Aorta (tissue), 5 donors: ENCODE measurements at regions not wholly inside any gene's neighbourhood (a gene's known extent, or its start where the extent isn't known, plus 50 kb on each side); places are given as distances from the start of the nearest gene placed in this dataset.

Source experiments
- ATAC-seq: fragments of 200-7000 bp; cut with Tn5 transposase; one replicate; pipeline ENCODE4 v1.9.1; 2022; ENCODE audit warnings: moderate library complexity; ENCODE audit not compliant: low FRiP score
- DNase-seq, 2 donors: peaks; one replicate each; pipeline ENCODE4 v3.0.0-alpha.2; 2020
- H3K27ac ChIP-seq, 2 donors: one replicate each; pipeline ENCODE4 v1.5.1; 2013; ENCODE audit warnings: low read length in 2 of 2, mild to moderate bottlenecking in 2 of 2, moderate library complexity in 2 of 2, control low read depth in 1 of 2, inconsistent platforms in 1 of 2, low read depth in 1 of 2
- H3K27me3 ChIP-seq, 2 donors: one replicate each; pipeline ENCODE4 v1.6.1; 2013; ENCODE audit warnings: control low read depth in 1 of 2, low read length in 1 of 2, mild to moderate bottlenecking in 1 of 2, moderate library complexity in 1 of 2; ENCODE audit not compliant: insufficient read depth in 2 of 2, control insufficient read depth in 1 of 2
- H3K36me3 ChIP-seq, 2 donors: one replicate each; pipeline ENCODE4 v1.6.1; 2013; ENCODE audit warnings: control low read depth in 1 of 2, low read length in 1 of 2, mild to moderate bottlenecking in 1 of 2; ENCODE audit not compliant: insufficient read depth in 2 of 2, control insufficient read depth in 1 of 2
- H3K4me1 ChIP-seq, 2 donors: one replicate each; pipeline ENCODE4 v1.6.1; 2013; ENCODE audit warnings: low read length in 2 of 2, control low read depth in 1 of 2, mild to moderate bottlenecking in 1 of 2, moderate library complexity in 1 of 2; ENCODE audit not compliant: insufficient read depth in 2 of 2, control insufficient read depth in 1 of 2
- H3K4me3 ChIP-seq, 2 donors: one replicate each; pipeline ENCODE4 v1.5.1; 2013; ENCODE audit warnings: low read length in 2 of 2, control low read depth in 1 of 2, mild to moderate bottlenecking in 1 of 2
- H3K9me3 ChIP-seq: one replicate; pipeline ENCODE4 v1.6.1; 2013; ENCODE audit warnings: mild to moderate bottlenecking, low read length; ENCODE audit not compliant: control insufficient read depth
- WGBS, 2 donors: extraction: QIAGEN DNeasy Blood & Tissue Kit; methylation state at CpG; one replicate each; pipeline ENCODE4 v1.1.7; 2013; 5-methylcytosine and 5-hydroxymethylcytosine counted together
- intact Hi-C, 2 donors: fragments of 100-400 bp; cut with DNase I; formaldehyde crosslinking; loops; one replicate each; pipeline versions ENCODE4 v1.14.2 to v1.15.0; 2022
- donor health status: healthy with polysubstance abuse.
- donor health status: Bipolar disorder and iron deficiency.
- donor health status: DM: no; HTN: no; CAD: no.
- donor health status: DM: no; HTN: no; CAD: no.
- donor health status: DM: yes; HTN: yes; CAD: no.

- 69 to 82% methylated on average over 1 of the region's 1 CpG for WGBS, 2 donors
Measured at GRCh38 chrX:15191830-15192229, 78.1 kb downstream of the ASB9 start.

DNA sequence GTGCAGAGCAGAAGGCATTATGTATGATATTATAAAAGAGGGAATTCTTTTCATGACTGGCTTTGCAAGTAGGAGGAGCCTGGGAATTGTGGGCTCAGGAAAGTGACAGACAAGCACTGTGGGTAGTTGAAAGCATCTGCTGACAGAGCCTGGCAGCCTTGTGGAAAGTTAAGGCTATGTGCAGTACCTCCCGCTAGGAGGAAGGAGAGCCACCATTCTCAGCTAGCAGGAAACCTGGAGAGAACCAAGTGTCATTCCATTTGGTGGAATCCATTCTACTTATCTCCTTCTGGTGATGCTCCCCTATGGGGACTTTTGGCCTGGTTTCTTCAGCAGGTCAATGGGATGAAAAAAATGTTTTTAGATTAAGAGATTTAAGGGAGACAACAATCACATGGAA, 81.8 kb downstream of the ASB9 start:
- intact Hi-C loops: no loop called here
- Histone ChIP-seq H3K27me3 (no peaks in the 10 kb centered on the region), H3K9me3 (no peaks in the 10 kb centered on the region), H3K36me3 (no peaks in the 10 kb centered on the region), H3K27ac (no peak overlapping the region), H3K4me3 (no peak overlapping the region), H3K4me1 (no peaks in the 10 kb centered on the region)
- WGBS, 2 donors: 71 to 88% methylated on average over 1 of the region's 1 CpG
- ATAC-seq (no peak), DNase-seq (no peak)

More at GRCh38 chrX:15191830-15192229, 78.1 kb downstream of the ASB9 start:
- intact Hi-C loops: no loop called here
- no peak for DNase-seq
- no peaks in the 10 kb centered on the region for H3K36me3 ChIP-seq
- ATAC-seq: no peak
- no peak overlapping the region for H3K27ac ChIP-seq
- no peaks in the 10 kb centered on the region for H3K9me3 ChIP-seq
- H3K4me1 ChIP-seq: no peaks in the 10 kb centered on the region
- H3K27me3 ChIP-seq: no peaks in the 10 kb centered on the region
- H3K4me3 ChIP-seq: no peak overlapping the region

DNA sequence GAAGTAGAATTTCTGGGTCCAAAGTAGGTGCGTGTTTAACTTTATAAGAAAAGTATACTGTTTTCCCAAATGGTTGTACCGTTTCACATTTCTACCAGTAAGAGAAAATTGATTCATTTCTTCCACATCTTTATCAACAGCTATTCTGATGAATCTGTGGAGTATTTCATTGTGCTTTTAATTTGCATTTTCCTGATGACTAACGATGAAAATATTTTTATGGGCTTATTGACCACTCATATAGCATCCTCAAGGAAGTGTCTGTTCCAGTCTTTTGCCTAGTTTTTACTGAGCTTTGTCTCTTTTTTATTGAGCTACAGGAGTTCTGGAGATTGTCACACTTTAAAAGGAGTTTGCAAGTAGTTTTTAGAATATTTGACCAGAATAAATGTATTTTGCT, 92.6 kb downstream of the ASB9 start:
- H3K36me3 ChIP-seq: no peaks in the 10 kb centered on the region
- no peak overlapping the region for H3K27ac ChIP-seq
- H3K9me3 ChIP-seq: no peaks in the 10 kb centered on the region
- no peak overlapping the region for H3K4me3 ChIP-seq
- no peaks in the 10 kb centered on the region for H3K4me1 ChIP-seq
- H3K27me3 ChIP-seq: no peaks in the 10 kb centered on the region
- intact Hi-C loops: no loop called here
- DNase-seq: no peak
- no peak for ATAC-seq
- 70 to 91% methylated on average over 3 of the region's 3 CpGs for WGBS, 2 donors

DNA sequence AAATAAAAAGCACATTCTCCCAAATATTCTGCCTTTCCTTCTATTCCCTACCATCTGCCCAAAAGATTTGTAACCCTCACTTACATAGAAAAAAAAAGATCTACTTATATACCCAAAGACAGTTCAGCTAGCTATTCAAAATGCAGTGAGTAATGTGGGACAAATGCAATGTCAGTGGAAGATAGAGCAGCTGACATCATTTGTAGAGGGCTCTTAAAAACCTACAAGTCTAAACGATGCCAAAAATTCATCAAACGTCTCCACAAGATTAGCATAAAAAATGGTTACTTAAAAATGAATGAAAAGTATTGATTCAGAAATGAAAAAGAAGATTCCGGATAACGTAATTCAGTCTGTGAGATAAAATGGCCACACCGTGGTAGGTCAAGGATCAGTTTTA, 96.5 kb downstream of the ASB9 start:
- no peaks in the 10 kb centered on the region for H3K9me3 ChIP-seq
- DNase-seq: no peak
- WGBS, 2 donors: 75 to 77% methylated on average over 5 of the region's 5 CpGs
- H3K27ac ChIP-seq: no peak overlapping the region
- H3K4me1 ChIP-seq: no peaks in the 10 kb centered on the region
- intact Hi-C loops: no loop called here
- no peak for ATAC-seq
- H3K27me3 ChIP-seq: no peaks in the 10 kb centered on the region
- no peak overlapping the region for H3K4me3 ChIP-seq
- no peaks in the 10 kb centered on the region for H3K36me3 ChIP-seq

GRCh38 chrX:15170927-15171326, 99.0 kb downstream of the ASB9 start:
- H3K27ac ChIP-seq: no peak overlapping the region
- no peak for DNase-seq

GRCh38 chrX:15167826-15168225, 102.1 kb downstream of the ASB9 start:
- ATAC-seq (no peak), DNase-seq (no peak)
- Histone ChIP-seq H3K4me1 (no peaks in the 10 kb centered on the region), H3K27ac (no peak overlapping the region), H3K36me3 (no peaks in the 10 kb centered on the region), H3K9me3 (no peaks in the 10 kb centered on the region), H3K4me3 (no peak overlapping the region), H3K27me3 (no peaks in the 10 kb centered on the region)
- 84 to 89% methylated on average over 3 of the region's 3 CpGs for WGBS, 2 donors
- intact Hi-C loops: no loop called here

More at GRCh38 chrX:15170927-15171326, 99.0 kb downstream of the ASB9 start:
- no peaks in the 10 kb centered on the region for H3K27me3 ChIP-seq
- no peak for ATAC-seq
- no peaks in the 10 kb centered on the region for H3K4me1 ChIP-seq
- H3K4me3 ChIP-seq: no peak overlapping the region
- H3K9me3 ChIP-seq: no peaks in the 10 kb centered on the region
- WGBS, 2 donors: 53 to 54% methylated on average over 2 of the region's 2 CpGs
- intact Hi-C loops: no loop called here
- H3K36me3 ChIP-seq: no peaks in the 10 kb centered on the region

DNA sequence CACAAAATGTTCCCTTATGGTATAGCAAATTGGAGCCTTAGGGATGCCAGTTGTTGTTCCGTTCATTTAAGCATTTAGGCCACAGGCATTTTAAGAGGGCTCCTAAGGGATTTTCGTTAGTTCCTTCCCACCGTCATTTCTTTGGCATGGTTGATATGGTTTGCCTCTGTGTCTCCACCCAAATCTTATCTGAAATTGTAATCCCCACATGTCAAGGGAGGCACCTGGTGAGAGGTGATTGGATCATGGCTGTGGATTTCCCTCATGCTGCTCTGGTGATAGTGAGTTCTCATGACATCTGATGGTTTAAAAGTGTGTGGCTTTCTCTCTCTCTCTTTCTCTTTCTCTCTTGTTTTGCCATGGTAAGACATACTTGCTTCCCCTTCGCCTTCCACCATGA, 104.1 kb downstream of the ASB9 start:
- Histone ChIP-seq H3K27ac (no peak overlapping the region), H3K4me3 (no peak overlapping the region), H3K27me3 (no peaks in the 10 kb centered on the region), H3K36me3 (no peaks in the 10 kb centered on the region), H3K9me3 (no peaks in the 10 kb centered on the region), H3K4me1 (no peaks in the 10 kb centered on the region)
- 73 to 81% methylated on average over 4 of the region's 4 CpGs for WGBS, 2 donors
- no peak for ATAC-seq
- intact Hi-C loops: no loop called here
- no peak for DNase-seq

DNA sequence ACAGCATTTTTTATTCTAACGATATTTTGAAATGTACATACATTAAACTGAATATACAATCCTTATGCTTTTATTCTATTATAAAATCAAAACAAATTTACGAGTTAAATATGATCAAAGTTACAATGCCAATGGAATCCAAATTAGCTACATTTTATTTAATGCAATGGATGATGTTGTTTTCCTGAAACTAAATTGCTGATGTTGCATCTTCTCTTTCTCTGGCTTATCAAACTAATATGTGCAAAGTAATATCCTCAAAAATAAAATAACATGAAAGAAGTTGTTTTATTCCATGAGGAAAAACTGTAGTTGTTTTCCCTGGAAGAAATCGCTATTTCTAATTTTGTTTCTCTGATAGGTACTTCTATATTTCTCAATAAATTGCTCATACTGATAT, 106.8 kb downstream of the ASB9 start:
- no peak overlapping the region for H3K27ac ChIP-seq
- no peaks in the 10 kb centered on the region for H3K9me3 ChIP-seq
- DNase-seq (no peak), ATAC-seq (no peak)
- no peaks in the 10 kb centered on the region for H3K4me1 ChIP-seq
- 73 to 90% methylated on average over 3 of the region's 3 CpGs for WGBS, 2 donors
- no peaks in the 10 kb centered on the region for H3K36me3 ChIP-seq
- intact Hi-C loops: no loop called here
- H3K27me3 ChIP-seq: no peaks in the 10 kb centered on the region
- no peak overlapping the region for H3K4me3 ChIP-seq

DNA sequence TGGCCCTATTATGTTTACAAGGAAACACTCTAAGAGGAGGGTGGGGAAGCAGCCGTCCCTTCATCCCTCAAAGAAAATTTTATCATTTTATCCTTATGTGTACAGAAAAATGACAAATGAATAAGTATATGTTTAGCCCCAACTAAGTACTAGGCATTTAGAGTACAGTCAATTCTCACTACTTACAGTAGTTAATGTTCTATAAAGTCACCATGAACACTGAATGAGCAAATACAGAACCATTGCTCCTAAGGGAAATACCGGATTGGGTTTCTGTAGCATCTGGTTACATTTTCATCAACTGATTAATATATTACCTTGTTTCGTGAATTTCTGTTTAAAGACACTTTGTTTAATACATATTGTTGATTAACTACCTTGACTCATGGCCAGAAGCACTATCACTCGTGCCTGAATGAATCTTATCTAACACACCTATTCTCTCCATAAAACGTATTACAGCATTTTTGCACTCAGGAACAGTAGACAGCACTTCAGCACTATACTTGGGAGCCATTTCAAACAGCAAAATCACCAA, 109.3 kb downstream of the ASB9 start:
- Histone ChIP-seq H3K27ac (no peak overlapping the region), H3K36me3 (no peaks in the 10 kb centered on the region), H3K27me3 (no peaks in the 10 kb centered on the region), H3K4me3 (no peak overlapping the region), H3K9me3 (no peaks in the 10 kb centered on the region), H3K4me1 (no peaks in the 10 kb centered on the region)
- no peak for DNase-seq
- intact Hi-C loops: no loop called here
- WGBS, 2 donors: 63 to 75% methylated on average over 5 of the region's 5 CpGs
- no peak for ATAC-seq
